H9 (cell line): ENCODE measurements at regions not wholly inside any gene's neighbourhood (a gene's known extent, or its start where the extent isn't known, plus 50 kb on each side); places are given as distances from the start of the nearest gene placed in this dataset.
A peak's percentile ranks its signal among the peaks of the same experiment; 100 is the strongest.

Experiments used
- DNase-seq: peaks from one replicate; pipeline ENCODE4 v3.0.0-alpha.2; 2017
- H2AFZ ChIP-seq: one replicate; pipeline ENCODE4 v1.6.1; 2013; ENCODE audit warnings: mild to moderate bottlenecking, low read length, control low read depth, moderate library complexity
- H2AK5ac ChIP-seq: 2 replicates; pipeline ENCODE4 v1.6.1; 2013; ENCODE audit warnings: low read length, control low read depth, mixed read lengths; ENCODE audit not compliant: insufficient read length
- H2BK120ac ChIP-seq: one replicate; pipeline ENCODE4 v1.6.1; 2013; ENCODE audit warnings: low read depth, mild to moderate bottlenecking, low read length, control low read depth, inconsistent platforms; ENCODE audit not compliant: poor library complexity, severe bottlenecking
- H2BK12ac ChIP-seq: 2 replicates; pipeline ENCODE4 v1.6.1; 2013; ENCODE audit warnings: low read length, control low read depth, mixed read lengths, low read depth; ENCODE audit not compliant: insufficient read length
- H2BK15ac ChIP-seq: 2 replicates; pipeline ENCODE4 v1.6.1; 2013; ENCODE audit warnings: low read depth, low read length, control low read depth
- H2BK20ac ChIP-seq: one replicate; pipeline ENCODE4 v1.6.1; 2013; ENCODE audit warnings: low read depth, mild to moderate bottlenecking, low read length, control low read depth, inconsistent platforms; ENCODE audit not compliant: poor library complexity, severe bottlenecking
- H2BK5ac ChIP-seq: 2 replicates; pipeline ENCODE4 v1.6.1; 2013; ENCODE audit warnings: low read length, control low read depth, mixed read lengths; ENCODE audit not compliant: insufficient read length
- H3K14ac ChIP-seq: 2 replicates; pipeline ENCODE4 v1.6.1; 2013; ENCODE audit warnings: low read length, control low read depth; ENCODE audit not compliant: insufficient read depth
- H3K18ac ChIP-seq: 2 replicates; pipeline ENCODE4 v1.6.1; 2013; ENCODE audit warnings: low read depth, mild to moderate bottlenecking, mixed read lengths, low read length, control low read depth; ENCODE audit not compliant: insufficient read length
- H3K23ac ChIP-seq: 2 replicates; pipeline ENCODE4 v1.6.1; 2013; ENCODE audit warnings: low read length, control low read depth, mixed read lengths, low read depth; ENCODE audit not compliant: insufficient read length
- H3K23me2 ChIP-seq: 2 replicates; pipeline ENCODE4 v1.6.1; 2013; ENCODE audit warnings: low read depth, mild to moderate bottlenecking, mixed read lengths, low read length, control low read depth; ENCODE audit not compliant: insufficient read length, poor library complexity, severe bottlenecking
- H3K27ac ChIP-seq: 2 replicates; pipeline ENCODE4 v1.5.1; 2013; ENCODE audit warnings: low read length, control low read depth, mixed read lengths, low read depth; ENCODE audit not compliant: insufficient read length
- H3K27me3 ChIP-seq: 2 replicates; pipeline ENCODE4 v1.6.1; 2013; ENCODE audit warnings: low read length, control low read depth, inconsistent platforms; ENCODE audit not compliant: insufficient read depth
- H3K4ac ChIP-seq: 2 replicates; pipeline ENCODE4 v1.6.1; 2013; ENCODE audit warnings: low read depth, mild to moderate bottlenecking, control low read depth, inconsistent platforms, low read length, moderate library complexity
- H3K4me1 ChIP-seq: 2 replicates; pipeline ENCODE4 v1.6.1; 2013; ENCODE audit warnings: low read length, control low read depth, inconsistent platforms; ENCODE audit not compliant: insufficient read depth
- H3K4me2 ChIP-seq: 2 replicates; pipeline ENCODE4 v1.6.1; 2013; ENCODE audit warnings: low read length, control low read depth, mixed read lengths; ENCODE audit not compliant: insufficient read length, insufficient read depth
- H3K56ac ChIP-seq: 2 replicates; pipeline ENCODE4 v1.6.1; 2013; ENCODE audit warnings: low read depth, mild to moderate bottlenecking, mixed read lengths, low read length, control low read depth; ENCODE audit not compliant: insufficient read length
- H3K79me1 ChIP-seq: 2 replicates; pipeline ENCODE4 v1.6.1; 2013; ENCODE audit warnings: low read depth, mild to moderate bottlenecking, moderate library complexity, low read length, control low read depth, inconsistent platforms; ENCODE audit not compliant: insufficient read depth, poor library complexity, severe bottlenecking
- H3K79me2 ChIP-seq: 2 replicates; pipeline ENCODE4 v1.6.1; 2013; ENCODE audit warnings: low read length, control low read depth, inconsistent platforms; ENCODE audit not compliant: insufficient read depth
- H3K9ac ChIP-seq: 2 replicates; pipeline ENCODE4 v1.6.1; 2013; ENCODE audit warnings: low read length, control low read depth, mixed read lengths; ENCODE audit not compliant: insufficient read length; ENCODE audit errors: extremely low read depth
- H3K9me3 ChIP-seq: one replicate; pipeline ENCODE4 v1.6.1; 2013; ENCODE audit warnings: low read depth, low read length, inconsistent platforms; ENCODE audit not compliant: control insufficient read depth
- H3T11ph ChIP-seq: one replicate; pipeline ENCODE4 v1.6.1; 2013; ENCODE audit warnings: mild to moderate bottlenecking, low read length, control low read depth, inconsistent platforms
- H4K20me1 ChIP-seq: one replicate; pipeline ENCODE4 v1.6.1; 2013; ENCODE audit not compliant: control insufficient read depth, insufficient read length, insufficient read depth
- H4K5ac ChIP-seq: 2 replicates; pipeline ENCODE4 v1.6.1; 2013; ENCODE audit warnings: low read depth, mild to moderate bottlenecking, mixed read lengths, low read length, control low read depth; ENCODE audit not compliant: insufficient read length
- H4K8ac ChIP-seq: replicated peaks from 2 replicates; pipeline ENCODE4 v1.6.1; 2013; ENCODE audit warnings: low read length, control low read depth, mixed read lengths, low read depth; ENCODE audit not compliant: insufficient read length
- H4K91ac ChIP-seq: 2 replicates; pipeline ENCODE4 v1.6.1; 2013; ENCODE audit warnings: low read depth, mild to moderate bottlenecking, moderate library complexity, mixed read lengths, low read length, control low read depth; ENCODE audit not compliant: insufficient read length
- H3K27ac Mint-ChIP-seq, 3 experiments: 2 replicates in 2 of 3; 3 replicates in 1 of 3; pipeline ENCODE4 v1.8.0; 2020 to 2021; ENCODE audit warnings: mixed read lengths in 3 of 3, mild to moderate bottlenecking in 1 of 3, moderate library complexity in 1 of 3
- H3K27me3 Mint-ChIP-seq: 2 replicates; pipeline ENCODE4 v1.8.0; 2021; ENCODE audit warnings: low read depth, mild to moderate bottlenecking, moderate library complexity, mixed read lengths
- H3K36me3 Mint-ChIP-seq, 3 experiments: 2 replicates in 2 of 3; 3 replicates in 1 of 3; pipeline ENCODE4 v1.8.0; 2020 to 2021; ENCODE audit warnings: low read depth in 3 of 3, mixed read lengths in 3 of 3; ENCODE audit not compliant: insufficient read depth in 1 of 3
- H3K4me1 Mint-ChIP-seq, 2 experiments: 2 replicates each; pipeline ENCODE4 v1.8.0; 2020; ENCODE audit warnings: mixed read lengths in 2 of 2
- H3K4me3 Mint-ChIP-seq, 2 experiments: 2 replicates in 1 of 2; 3 replicates in 1 of 2; pipeline ENCODE4 v1.8.0; 2020 to 2021; ENCODE audit warnings: mild to moderate bottlenecking in 2 of 2, mixed read lengths in 2 of 2, moderate library complexity in 1 of 2
- H3K9me3 Mint-ChIP-seq, 2 experiments: 2 replicates in 1 of 2; 3 replicates in 1 of 2; pipeline ENCODE4 v1.8.0; 2020; ENCODE audit warnings: mild to moderate bottlenecking in 2 of 2, mixed read lengths in 2 of 2, moderate library complexity in 1 of 2
- WGBS: extraction: QIAGEN DNeasy Blood & Tissue Kit; methylation state at CpG from one replicate; pipeline ENCODE4 v1.1.7; 2013; ENCODE audit warnings: missing lambda C conversion rate, low lambda C conversion rate, mixed read lengths; ENCODE audit not compliant: insufficient read length; ENCODE audit errors: extremely low coverage; 5-methylcytosine and 5-hydroxymethylcytosine counted together
- TF ChIP-seq, protein P1 (sequence below): fragments of 200-600 bp; sonication (generic); conservative IDR thresholded peaks from 3 replicates; pipeline ENCODE4 v1.8.0; 2021; ENCODE audit warnings: antibody characterized with exemption, mild to moderate bottlenecking

DNA sequence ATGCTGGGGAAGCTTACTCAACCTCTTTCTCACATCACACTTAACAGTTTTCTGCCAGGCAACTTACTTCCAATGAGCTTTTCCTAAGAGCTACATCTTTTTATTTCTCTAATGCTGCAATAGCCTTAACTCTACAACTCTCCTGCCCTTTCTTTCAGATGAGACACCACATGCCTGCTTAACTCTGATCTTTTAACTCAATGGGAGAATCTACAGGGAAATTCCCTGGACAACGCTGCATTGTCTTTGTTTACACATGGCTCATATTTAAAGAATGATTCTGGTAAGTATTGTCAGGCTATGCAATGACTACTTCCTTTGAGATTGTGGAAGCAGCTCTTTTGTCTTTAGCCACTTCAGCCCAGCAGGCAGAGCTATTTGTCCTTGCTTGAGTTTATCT is 353.1 kb upstream of the BCHE start:
- Histone ChIP-seq H2BK12ac (no peak overlapping the region), H2AFZ (no peak overlapping the region), H2BK120ac (no peak overlapping the region), H3K4me2 (no peak overlapping the region), H3K14ac (no peak overlapping the region), H3K56ac (no peak overlapping the region), H3K9me3 (no peaks in the 10 kb centered on the region), H2BK5ac (no peak overlapping the region), H3K79me1 (no peaks in the 10 kb centered on the region), H3K27ac (no peak overlapping the region), H3K79me2 (no peaks in the 10 kb centered on the region), H2BK20ac (no peak overlapping the region), H4K91ac (no peak overlapping the region), H2BK15ac (no peak overlapping the region), H3K4ac (no peak overlapping the region), H3K27me3 (no peaks in the 10 kb centered on the region), H3K23me2 (no peaks in the 10 kb centered on the region), H3T11ph (no peak overlapping the region), H3K4me1 (no peaks in the 10 kb centered on the region; the same call in 1 of the 2 replicates), H3K9ac (no peak overlapping the region), H4K8ac (no peak overlapping the region), H4K20me1 (no peaks in the 10 kb centered on the region), H2AK5ac (no peak overlapping the region), H3K23ac (no peak overlapping the region), H3K18ac (no peak overlapping the region), H4K5ac (no peak overlapping the region)
- peak overlapping the region; percentile 2 to 23 (median 4); a peak in 6 of 7 replicates for H3K27ac Mint-ChIP-seq
- H3K4me3 Mint-ChIP-seq: no peak overlapping the region
- TF ChIP-seq, protein P1, sequence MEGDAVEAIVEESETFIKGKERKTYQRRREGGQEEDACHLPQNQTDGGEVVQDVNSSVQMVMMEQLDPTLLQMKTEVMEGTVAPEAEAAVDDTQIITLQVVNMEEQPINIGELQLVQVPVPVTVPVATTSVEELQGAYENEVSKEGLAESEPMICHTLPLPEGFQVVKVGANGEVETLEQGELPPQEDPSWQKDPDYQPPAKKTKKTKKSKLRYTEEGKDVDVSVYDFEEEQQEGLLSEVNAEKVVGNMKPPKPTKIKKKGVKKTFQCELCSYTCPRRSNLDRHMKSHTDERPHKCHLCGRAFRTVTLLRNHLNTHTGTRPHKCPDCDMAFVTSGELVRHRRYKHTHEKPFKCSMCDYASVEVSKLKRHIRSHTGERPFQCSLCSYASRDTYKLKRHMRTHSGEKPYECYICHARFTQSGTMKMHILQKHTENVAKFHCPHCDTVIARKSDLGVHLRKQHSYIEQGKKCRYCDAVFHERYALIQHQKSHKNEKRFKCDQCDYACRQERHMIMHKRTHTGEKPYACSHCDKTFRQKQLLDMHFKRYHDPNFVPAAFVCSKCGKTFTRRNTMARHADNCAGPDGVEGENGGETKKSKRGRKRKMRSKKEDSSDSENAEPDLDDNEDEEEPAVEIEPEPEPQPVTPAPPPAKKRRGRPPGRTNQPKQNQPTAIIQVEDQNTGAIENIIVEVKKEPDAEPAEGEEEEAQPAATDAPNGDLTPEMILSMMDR: no peak
- H3K9me3 Mint-ChIP-seq: no peaks in the 10 kb centered on the region
- H3K27me3 Mint-ChIP-seq: no peaks in the 10 kb centered on the region
- no peak for DNase-seq
- no peaks in the 10 kb centered on the region for H3K36me3 Mint-ChIP-seq
- peaks cover 9% of the 10 kb centered on the region in 2 experiments for H3K4me1 Mint-ChIP-seq
- WGBS: no CpG with 5 or more reads among the region's 1 CpG
